ENCODE measurements at regions not wholly inside any gene's neighbourhood (a gene's known extent, or its start where the extent isn't known, plus 50 kb on each side); places are given as distances from the start of the nearest gene placed in this dataset.

DNA sequence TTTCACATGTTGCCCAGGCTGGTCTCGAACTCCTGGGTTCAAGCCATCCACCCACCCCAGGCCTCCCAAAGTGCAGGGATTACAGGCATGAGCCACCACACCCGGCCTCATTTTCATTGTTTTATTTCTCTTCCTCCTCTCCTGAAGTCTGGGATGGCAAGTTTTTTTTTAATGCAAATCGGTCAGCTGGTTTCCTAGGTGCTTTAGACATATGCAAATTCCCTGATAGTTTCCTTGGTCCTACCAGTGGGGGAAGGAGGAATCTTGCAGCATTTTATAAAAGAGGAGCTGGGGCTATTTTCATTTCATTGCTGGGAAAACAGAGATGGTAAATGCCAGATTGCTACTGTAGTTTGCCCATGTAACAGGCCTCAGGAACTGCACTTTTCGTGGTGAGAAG is 179.4 kb downstream of the ACTL7B start:
- no peaks in the 10 kb centered on the region for H3K27me3 ChIP-seq (ENCODE audit: control insufficient read depth, low read length)
- no peaks in the 10 kb centered on the region for H3K36me3 ChIP-seq (ENCODE audit: control insufficient read depth, low read length)
- H3K27ac ChIP-seq (ENCODE audit: low read depth, low read length) = no peak overlapping the region
- no peak overlapping the region for H3K4me3 ChIP-seq (ENCODE audit: low read length)
- no peaks in the 10 kb centered on the region for H3K4me1 ChIP-seq (ENCODE audit: control insufficient read depth, low read length)
- H3F3A ChIP-seq (ENCODE audit: control insufficient read depth, insufficient read depth) = no peaks in the 10 kb centered on the region
- H3K9me3 ChIP-seq (ENCODE audit: control insufficient read depth, insufficient read depth, low read length) = no peaks in the 10 kb centered on the region
- no peaks in the 10 kb centered on the region for H4K20me1 ChIP-seq (ENCODE audit: control insufficient read depth, insufficient read depth, low read depth, low read length)
- TF ChIP-seq, protein P1, sequence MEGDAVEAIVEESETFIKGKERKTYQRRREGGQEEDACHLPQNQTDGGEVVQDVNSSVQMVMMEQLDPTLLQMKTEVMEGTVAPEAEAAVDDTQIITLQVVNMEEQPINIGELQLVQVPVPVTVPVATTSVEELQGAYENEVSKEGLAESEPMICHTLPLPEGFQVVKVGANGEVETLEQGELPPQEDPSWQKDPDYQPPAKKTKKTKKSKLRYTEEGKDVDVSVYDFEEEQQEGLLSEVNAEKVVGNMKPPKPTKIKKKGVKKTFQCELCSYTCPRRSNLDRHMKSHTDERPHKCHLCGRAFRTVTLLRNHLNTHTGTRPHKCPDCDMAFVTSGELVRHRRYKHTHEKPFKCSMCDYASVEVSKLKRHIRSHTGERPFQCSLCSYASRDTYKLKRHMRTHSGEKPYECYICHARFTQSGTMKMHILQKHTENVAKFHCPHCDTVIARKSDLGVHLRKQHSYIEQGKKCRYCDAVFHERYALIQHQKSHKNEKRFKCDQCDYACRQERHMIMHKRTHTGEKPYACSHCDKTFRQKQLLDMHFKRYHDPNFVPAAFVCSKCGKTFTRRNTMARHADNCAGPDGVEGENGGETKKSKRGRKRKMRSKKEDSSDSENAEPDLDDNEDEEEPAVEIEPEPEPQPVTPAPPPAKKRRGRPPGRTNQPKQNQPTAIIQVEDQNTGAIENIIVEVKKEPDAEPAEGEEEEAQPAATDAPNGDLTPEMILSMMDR (IDR thresholded peaks at IDR 0.05; ENCODE audit: low read depth, low read length, poor library complexity, severe bottlenecking) = no peak
- TF ChIP-seq EZH2phosphoT487 (IDR thresholded peaks at IDR 0.05; ENCODE audit: borderline replicate concordance, low read length) = no peak
- no peaks in the 10 kb centered on the region for H3K79me2 ChIP-seq (ENCODE audit: control insufficient read depth, low read length)
- no peak overlapping the region for H3K4me2 ChIP-seq (ENCODE audit: low read length)
- no peaks in the 10 kb centered on the region; the same call in 1 of the 2 replicates for H3K9me2 ChIP-seq (replicated peaks; ENCODE audit: control insufficient read depth, low read length)

DNA sequence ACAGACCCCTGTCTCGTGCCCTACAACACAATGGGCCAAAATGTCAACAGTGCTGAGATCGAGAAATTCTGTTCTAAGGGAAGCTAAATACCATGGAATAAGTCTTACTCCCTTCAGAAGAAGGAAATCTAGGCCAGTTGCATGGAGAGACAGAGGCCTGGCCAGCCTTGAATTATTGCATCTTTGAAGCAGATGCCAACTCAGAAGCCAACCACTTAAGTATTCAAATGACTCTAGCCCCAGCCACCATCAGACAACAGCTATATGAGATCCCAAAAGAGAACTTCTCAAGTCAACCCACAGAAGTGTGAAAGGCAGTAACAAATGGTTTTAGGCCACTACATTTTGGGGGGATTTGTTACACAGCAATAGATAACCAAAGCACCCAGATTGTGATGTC is 180.1 kb downstream of the ACTL7B start:
- Histone ChIP-seq H3K9me3 (ENCODE audit: control insufficient read depth, insufficient read depth, low read length) (no peaks in the 10 kb centered on the region), H3F3A (ENCODE audit: control insufficient read depth, insufficient read depth) (no peaks in the 10 kb centered on the region), H3K27ac (ENCODE audit: low read depth, low read length) (no peak overlapping the region), H3K4me2 (ENCODE audit: low read length) (no peak overlapping the region), H3K4me1 (ENCODE audit: control insufficient read depth, low read length) (no peaks in the 10 kb centered on the region), H3K27me3 (ENCODE audit: control insufficient read depth, low read length) (no peaks in the 10 kb centered on the region), H3K9me2 (replicated peaks; ENCODE audit: control insufficient read depth, low read length) (no peaks in the 10 kb centered on the region; the same call in 1 of the 2 replicates), H3K4me3 (ENCODE audit: low read length) (no peak overlapping the region), H4K20me1 (ENCODE audit: control insufficient read depth, insufficient read depth, low read depth, low read length) (no peaks in the 10 kb centered on the region), H3K36me3 (ENCODE audit: control insufficient read depth, low read length) (no peaks in the 10 kb centered on the region), H3K79me2 (ENCODE audit: control insufficient read depth, low read length) (no peaks in the 10 kb centered on the region)
- TF ChIP-seq, protein P1 (IDR thresholded peaks at IDR 0.05; ENCODE audit: low read depth, low read length, poor library complexity, severe bottlenecking) = no peak
- TF ChIP-seq EZH2phosphoT487 (IDR thresholded peaks at IDR 0.05; ENCODE audit: borderline replicate concordance, low read length) = no peak

DNA sequence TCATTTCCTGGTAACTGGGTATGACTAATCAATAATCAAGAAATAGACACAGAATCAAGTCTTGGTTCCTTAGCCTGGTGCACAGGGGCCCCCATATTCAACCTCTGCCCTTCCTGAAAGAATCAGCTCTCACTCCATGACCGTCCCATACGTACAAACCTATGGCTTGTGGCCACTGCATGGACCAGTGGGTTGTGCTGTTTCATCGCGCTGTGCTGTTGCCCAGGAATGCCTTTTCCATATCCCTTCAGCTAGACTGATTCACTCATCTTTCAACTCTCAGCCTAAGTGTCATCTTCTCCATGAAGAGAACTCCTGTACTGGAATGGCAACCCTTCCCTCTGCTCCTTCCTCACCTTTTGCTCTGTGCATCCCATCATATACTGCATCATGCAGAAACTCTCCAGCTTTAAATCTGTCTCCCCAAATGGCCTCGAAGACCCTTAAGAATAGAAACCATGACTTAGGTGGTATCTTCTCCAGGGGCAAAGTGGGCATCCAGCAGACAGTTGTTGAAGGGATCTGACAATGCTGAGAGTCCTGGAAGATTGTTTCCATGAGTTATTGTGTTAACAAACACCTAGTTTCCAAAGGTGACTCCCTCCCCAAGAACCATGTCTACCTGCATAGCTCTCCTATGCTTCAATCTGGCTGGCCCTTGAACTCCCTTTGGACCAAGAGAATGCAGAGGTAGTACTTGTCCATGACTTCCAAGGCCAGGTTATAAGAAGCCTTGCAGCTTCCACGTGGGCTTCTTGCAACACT is 180.8 kb downstream of the ACTL7B start:
- H3K9me2 ChIP-seq (replicated peaks; ENCODE audit: control insufficient read depth, low read length) = no peaks in the 10 kb centered on the region; the same call in 1 of the 2 replicates
- no peaks in the 10 kb centered on the region for H3K9me3 ChIP-seq (ENCODE audit: control insufficient read depth, insufficient read depth, low read length)
- H3F3A ChIP-seq (ENCODE audit: control insufficient read depth, insufficient read depth) = no peaks in the 10 kb centered on the region
- H4K20me1 ChIP-seq (ENCODE audit: control insufficient read depth, insufficient read depth, low read depth, low read length) = no peaks in the 10 kb centered on the region
- no peak for TF ChIP-seq EZH2phosphoT487 (IDR thresholded peaks at IDR 0.05; ENCODE audit: borderline replicate concordance, low read length)
- TF ChIP-seq, protein P1 (IDR thresholded peaks at IDR 0.05; ENCODE audit: low read depth, low read length, poor library complexity, severe bottlenecking) = no peak
- no peak overlapping the region for H3K27ac ChIP-seq (ENCODE audit: low read depth, low read length)
- no peaks in the 10 kb centered on the region for H3K79me2 ChIP-seq (ENCODE audit: control insufficient read depth, low read length)
- H3K27me3 ChIP-seq (ENCODE audit: control insufficient read depth, low read length) = no peaks in the 10 kb centered on the region
- no peak overlapping the region for H3K4me3 ChIP-seq (ENCODE audit: low read length)
- H3K4me2 ChIP-seq (ENCODE audit: low read length) = no peak overlapping the region
- no peaks in the 10 kb centered on the region for H3K4me1 ChIP-seq (ENCODE audit: control insufficient read depth, low read length)
- H3K36me3 ChIP-seq (ENCODE audit: control insufficient read depth, low read length) = no peaks in the 10 kb centered on the region
